Mucosa of gallbladder (tissue), 1 donor: ENCODE measurements at regions not wholly inside any gene's neighbourhood (a gene's known extent, or its start where the extent isn't known, plus 50 kb on each side); places are given as distances from the start of the nearest gene placed in this dataset.
"Not testable (repeated sequence)": the region's sequence is repeated elsewhere in the genome, so short reads cannot be mapped to it uniquely, and the experiment has no call there.

Experiments
- DNase-seq: peaks from one replicate; pipeline ENCODE4 v3.0.0-alpha.2; 2020; ENCODE audit warnings: low spot score
- donor health status: DM: no; HTN: no; CAD: no.

- no peak for DNase-seq
Observed at GRCh38 chr13:111064661-111065060, 50.4 kb upstream of the ARHGEF7 start.

DNA sequence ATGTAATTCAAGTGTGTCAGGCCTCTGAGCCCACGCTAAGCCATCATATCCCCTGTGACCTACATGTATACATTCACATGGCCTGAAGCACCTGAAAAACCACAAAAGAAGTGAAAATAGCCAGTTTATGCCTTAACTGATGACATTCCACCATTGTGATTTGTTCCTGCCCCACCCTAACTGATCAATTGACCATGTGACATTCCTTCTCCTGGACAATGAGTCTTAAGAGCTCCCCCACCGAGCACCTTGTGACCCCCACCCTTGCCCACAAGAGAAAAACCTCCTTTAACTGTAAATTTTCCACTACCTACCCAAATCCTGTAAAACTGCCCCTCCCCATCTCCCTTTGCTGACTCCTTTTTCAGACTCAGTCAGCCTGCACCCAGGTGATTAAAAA lies 52.1 kb upstream of the ARHGEF7 start:
- DNase-seq: no peak

- DNase-seq: no peak
Observed at GRCh38 chr13:111062305-111062704, 52.8 kb upstream of the ARHGEF7 start.

- DNase-seq: no peak
Observed at GRCh38 chr13:111061358-111062045, 53.6 kb upstream of the ARHGEF7 start.

DNA sequence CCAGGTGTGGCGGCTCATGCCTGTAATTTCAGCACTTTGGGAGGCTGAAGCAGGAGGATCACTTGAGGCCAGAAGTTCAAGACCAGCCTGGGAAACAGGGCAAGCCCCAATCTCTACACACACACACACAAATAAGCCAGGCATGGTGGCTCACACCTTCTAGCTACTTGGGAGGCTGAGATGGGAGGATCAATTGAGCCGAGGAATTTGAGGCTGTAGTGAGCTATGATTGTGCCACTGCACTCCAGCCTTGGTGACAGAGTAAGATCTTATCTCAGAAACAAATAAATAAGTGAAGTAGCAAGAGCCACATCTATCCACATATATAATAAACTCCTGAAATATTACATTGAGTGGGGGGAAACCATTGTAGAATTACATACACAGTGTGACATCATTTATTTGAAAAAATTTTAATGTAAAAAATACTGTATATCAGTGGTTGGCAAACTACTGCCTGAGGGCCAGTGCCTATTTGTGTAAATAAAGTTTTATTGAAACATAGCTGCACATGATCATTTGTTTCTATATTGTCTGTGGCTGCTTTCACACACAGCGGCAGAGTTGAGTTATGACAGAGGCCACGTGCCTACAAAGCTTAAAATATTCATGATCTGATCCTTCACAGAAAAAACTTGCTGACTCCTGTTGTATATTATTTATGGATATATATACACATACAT lies 54.7 kb upstream of the ARHGEF7 start:
- DNase-seq: no peak

DNA sequence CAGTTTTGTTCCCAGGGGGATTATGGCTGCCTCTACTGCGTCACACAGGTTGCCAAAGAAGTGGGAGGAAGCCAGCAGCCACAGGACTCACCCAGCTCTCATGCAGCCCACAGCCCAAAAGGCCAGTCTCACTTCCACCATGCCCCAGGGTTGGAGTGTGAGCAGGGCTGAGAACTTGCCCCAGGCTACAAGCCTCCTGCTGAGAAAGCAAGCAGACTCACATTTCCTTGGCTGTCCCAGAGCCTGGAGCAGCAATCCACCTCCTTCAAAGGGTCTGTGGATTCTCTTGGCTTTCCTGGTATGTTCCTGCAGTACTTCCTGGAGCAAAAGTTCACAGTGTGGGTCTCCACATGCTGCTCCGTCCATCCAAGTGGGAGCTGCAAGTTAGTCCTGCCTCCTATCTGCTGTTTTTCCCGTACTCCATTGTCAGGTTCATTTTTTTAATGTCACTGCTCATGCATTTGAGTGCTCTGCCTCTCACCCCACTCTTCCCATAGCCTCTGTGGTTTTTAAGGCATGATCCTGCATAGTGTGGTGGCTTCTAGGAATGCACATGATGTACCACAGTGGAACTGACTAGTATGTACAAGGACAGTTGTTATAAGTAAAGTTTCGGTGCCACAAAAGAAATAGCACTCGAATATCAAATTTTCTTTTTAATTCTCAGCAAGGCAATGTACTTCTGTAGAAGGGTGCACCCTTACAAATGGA lies 56.2 kb upstream of the ARHGEF7 start:
- DNase-seq: no peak

DNA sequence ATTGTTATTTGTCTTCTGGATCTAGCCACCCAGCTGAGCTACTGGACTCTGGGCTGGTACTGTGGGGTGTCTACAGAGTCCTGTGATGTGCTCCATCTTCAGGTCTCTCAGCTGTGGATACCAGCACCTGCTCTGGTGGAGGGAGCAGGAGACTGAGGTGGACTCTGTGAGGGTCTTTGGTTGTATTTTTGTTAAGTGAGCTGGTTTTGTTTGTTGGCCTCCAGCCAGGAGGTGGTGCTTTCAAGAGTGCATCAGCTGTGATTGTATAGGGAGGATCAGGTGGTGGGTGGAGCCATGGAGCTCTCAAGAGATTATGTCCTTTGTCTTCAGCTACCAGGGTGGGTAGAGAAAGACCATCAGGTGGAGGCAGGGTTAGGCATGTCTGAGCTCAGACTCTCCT lies 56.8 kb upstream of the ARHGEF7 start:
- not testable (repeated sequence) for DNase-seq

DNA sequence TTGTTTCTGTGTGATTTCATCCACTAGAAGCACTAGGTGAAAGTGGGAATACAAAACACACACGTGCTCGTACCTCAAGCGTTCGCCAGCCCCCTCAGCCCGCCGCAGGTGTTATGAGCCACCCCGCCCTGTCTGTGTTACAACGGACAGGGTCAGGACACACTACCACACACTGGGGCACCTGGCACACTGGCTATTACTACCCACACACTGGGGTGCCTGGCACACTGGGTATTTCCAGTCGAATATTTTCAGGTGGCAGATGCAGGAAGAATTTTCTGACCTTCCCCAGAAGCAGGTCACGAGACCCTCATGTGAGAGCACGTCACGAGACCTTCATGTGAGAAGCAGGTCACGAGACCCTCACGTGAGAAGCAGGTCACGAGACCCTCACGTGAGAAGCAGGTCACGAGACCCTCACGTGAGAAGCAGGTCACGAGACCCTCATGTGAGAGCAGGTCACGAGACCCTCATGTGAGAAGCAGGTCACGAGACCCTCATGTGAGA lies 63.3 kb upstream of the ARHGEF7 start:
- DNase-seq: not testable (repeated sequence)

GRCh38 chr13:111051041-111051725 lies 63.9 kb upstream of the ARHGEF7 start:
- DNase-seq: no peak

- DNase-seq: no peak
Observed at GRCh38 chr13:111050539-111050879, 64.6 kb upstream of the ARHGEF7 start.

GRCh38 chr13:111049791-111050538 lies 65.1 kb upstream of the ARHGEF7 start:
- no peak for DNase-seq

DNA sequence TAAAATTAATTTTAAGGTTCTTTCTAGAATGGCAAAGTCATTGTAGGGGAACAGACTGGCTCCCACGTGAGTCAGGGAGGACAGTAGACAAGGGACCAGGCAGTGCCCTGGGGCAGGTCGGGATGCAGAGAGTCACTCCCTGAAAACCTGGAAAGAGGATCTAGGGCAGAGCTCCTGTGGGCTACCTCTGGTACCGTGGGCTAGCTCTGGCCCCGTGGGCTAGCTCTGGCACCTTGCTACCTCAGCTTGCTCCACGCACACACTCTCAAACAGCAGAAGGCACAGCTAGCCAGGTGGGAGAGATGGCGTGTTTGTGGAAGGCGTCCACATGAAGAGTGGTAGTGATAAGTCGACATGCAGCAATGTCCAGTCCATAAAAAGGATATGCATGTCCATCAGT lies 66.7 kb upstream of the ARHGEF7 start:
- DNase-seq: no peak

DNA sequence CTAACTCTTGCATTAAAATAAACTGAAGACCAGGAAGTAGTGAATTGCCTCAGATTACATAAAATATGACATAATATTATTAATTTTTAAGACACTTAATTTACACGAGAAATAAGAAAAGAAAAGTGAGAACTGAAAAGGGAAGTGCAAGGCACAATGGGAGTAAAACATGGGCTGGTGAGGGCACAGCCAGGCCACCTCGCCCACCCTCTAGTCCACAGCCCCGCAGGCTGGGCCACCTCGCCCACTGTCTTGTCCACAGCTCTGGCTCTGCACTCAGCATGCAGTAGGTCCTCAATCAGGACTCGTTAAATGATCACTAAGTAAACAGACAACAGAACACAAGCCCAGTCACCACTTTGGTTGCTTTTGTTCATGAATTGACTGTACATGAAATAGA lies 67.8 kb upstream of the ARHGEF7 start:
- DNase-seq: no peak

DNA sequence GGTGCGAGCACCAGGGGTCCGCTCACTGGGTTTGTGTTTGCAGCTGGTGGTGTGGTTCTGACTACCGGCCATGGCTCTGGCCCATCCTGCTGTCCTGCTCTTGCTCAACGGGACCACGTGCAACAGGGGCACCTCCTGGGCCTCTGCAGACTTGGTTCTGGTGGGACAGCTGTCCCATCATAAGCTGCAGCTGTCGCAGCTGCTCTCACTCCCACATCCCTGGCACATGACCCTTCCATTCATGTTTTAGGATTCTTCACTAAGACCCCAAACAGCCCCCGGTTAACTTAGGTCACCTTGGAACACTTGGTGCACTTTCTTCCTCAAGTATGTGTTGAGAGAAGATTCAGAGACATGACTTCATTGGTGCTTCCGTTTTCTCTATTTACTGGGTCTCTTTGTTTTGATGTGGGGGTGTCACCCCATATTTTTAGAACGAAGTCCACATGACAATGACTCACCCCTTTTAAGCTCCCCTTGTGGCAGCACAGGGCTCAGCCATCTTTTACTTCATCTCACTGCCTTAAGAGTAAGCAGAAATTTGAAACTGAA lies 68.4 kb upstream of the ARHGEF7 start:
- DNase-seq: no peak

- DNase-seq: no peak
Observed at GRCh38 chr13:111045170-111045569, 69.9 kb upstream of the ARHGEF7 start.

DNA sequence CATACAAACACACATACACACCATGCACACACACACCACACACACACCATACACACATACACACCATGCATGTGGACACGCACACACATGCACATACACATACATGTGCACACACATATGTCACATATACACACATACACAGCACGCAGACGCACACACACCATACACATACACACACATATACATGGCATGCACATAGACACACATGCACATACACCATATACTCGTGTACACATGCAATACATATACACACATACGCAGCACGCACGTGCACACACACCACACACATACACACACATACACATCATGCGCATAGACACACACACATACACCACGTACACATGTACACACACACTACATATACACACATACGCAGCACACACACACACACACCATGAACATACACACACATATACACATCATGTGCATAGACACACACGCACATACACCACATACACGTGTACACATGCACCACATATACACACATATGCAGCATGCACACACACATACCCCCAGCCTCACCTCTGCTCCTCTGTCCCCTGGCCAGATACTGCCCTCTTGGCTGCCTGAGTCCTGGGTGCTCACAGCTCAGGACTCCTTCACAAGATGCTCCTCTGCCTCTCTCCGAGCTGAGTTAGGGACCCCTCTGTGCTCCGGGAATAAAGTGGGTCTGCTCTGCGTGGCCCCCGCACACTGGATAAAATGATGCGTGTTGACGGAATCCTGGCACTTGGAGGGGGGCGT lies 70.9 kb upstream of the ARHGEF7 start:
- no peak for DNase-seq

DNA sequence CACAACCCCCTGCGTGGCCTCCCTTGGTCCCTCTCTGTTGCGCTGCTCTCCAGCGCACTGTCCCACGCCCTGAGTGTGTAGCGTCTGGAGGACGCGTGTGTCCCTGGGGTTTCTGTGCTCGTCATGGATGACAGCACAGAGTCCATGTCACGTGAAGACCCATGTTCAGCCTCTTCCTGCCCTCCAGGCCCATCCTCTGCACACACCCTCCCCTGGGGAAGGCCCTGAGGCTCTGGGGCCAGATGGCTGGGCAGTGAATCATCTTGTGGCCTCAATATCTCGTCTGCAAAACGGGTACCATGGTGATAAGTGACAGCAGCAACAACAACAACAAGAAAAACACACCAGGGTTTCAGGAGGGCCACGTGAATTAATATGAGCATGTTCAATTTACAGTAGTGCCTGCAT lies 71.5 kb upstream of the ARHGEF7 start:
- no peak for DNase-seq

GRCh38 chr13:111042661-111043226 lies 72.4 kb upstream of the ARHGEF7 start:
- no peak for DNase-seq

- no peak for DNase-seq
Observed at GRCh38 chr13:111040830-111041229, 74.3 kb upstream of the ARHGEF7 start.

DNA sequence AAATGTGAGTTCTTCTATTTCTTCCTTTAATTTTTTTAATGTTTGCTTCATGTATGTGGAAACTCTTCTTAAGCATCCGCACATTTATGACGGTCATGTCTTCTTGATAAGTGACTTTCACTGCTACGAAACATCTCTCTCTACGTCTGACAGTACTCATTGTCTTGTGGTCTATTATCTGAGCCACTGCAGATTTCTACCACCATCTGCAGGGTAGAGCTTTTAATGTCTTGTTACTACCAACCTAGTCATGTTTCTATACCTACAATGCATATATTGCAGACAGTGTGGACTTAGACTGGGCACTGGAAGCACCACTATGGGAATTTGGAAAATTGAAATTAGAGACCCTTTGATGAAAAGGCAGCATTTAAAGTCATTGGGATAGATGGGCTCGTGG lies 75.4 kb upstream of the ARHGEF7 start:
- DNase-seq: no peak
